ENCODE measurements at regions not wholly inside any gene's neighbourhood (a gene's known extent, or its start where the extent isn't known, plus 50 kb on each side); places are given as distances from the start of the nearest gene placed in this dataset.
A peak's percentile ranks its signal among the peaks of the same experiment; 100 is the strongest.

- no peak overlapping the region for H2AK5ac ChIP-seq (ENCODE audit: low read depth, low read length)
- no peak overlapping the region for H3K27ac ChIP-seq (ENCODE audit: insufficient read depth, low read length)
- dilution Hi-C loops (cut with HindIII; ENCODE audit: low sequenced_read_pairs, unreplicated experiment) = no loop called here
- H4K91ac ChIP-seq (ENCODE audit: insufficient read depth, low read depth, low read length) = no peak overlapping the region
- H3K18ac ChIP-seq (ENCODE audit: low read depth, low read length) = no peak overlapping the region; the same call in 1 of the 2 replicates
- TF ChIP-seq FOS (IDR thresholded peaks at IDR 0.05; ENCODE audit: low read depth, low read length) = no peak
- TF ChIP-seq BHLHE40 (IDR thresholded peaks at IDR 0.05; ENCODE audit: low read depth, low read length) = no peak
- TF ChIP-seq CEBPB (IDR thresholded peaks at IDR 0.05; ENCODE audit: low read depth, low read length) = no peak
- no peak for TF ChIP-seq NFE2L2 (IDR thresholded peaks at IDR 0.05; ENCODE audit: low read depth, low read length)
- no peak for TF ChIP-seq RAD21 (IDR thresholded peaks at IDR 0.05; ENCODE audit: low read length)
- TF ChIP-seq RFX5 (IDR thresholded peaks at IDR 0.05; ENCODE audit: low read depth, low read length) = no peak
- no peak for TF ChIP-seq POLR2A (IDR thresholded peaks at IDR 0.05; ENCODE audit: low read depth, low read length)
- no peak for TF ChIP-seq ELK1 (IDR thresholded peaks at IDR 0.05; ENCODE audit: borderline replicate concordance, low read depth, low read length)
- no peak for TF ChIP-seq CHD1 (IDR thresholded peaks at IDR 0.05; ENCODE audit: low read depth, low read length)
- TF ChIP-seq MAZ (IDR thresholded peaks at IDR 0.05; ENCODE audit: borderline replicate concordance, low read depth, low read length) = no peak
- TF ChIP-seq RCOR1 (IDR thresholded peaks at IDR 0.05; ENCODE audit: insufficient replicate concordance, low read length) = no peak
- H4K20me1 ChIP-seq (ENCODE audit: insufficient read depth, low read length) = no peaks in the 10 kb centered on the region
- H2AFZ ChIP-seq (replicated peaks; ENCODE audit: low read length, poor library complexity) = no peak overlapping the region
- H2BK5ac ChIP-seq (ENCODE audit: low read depth, low read length, poor library complexity, severe bottlenecking) = no peak overlapping the region
- no peak overlapping the region for H2BK120ac ChIP-seq (ENCODE audit: low read depth, low read length)
- BruUV-seq (replicated peaks) = no TSS peak
- no peak overlapping the region for H2AK9ac ChIP-seq (replicated peaks; ENCODE audit: low read depth, low read length, poor library complexity)
- H3K9ac ChIP-seq (ENCODE audit: low read depth, low read length) = no peak overlapping the region
- peaks cover 6% of the 10 kb centered on the region for H3K4me1 ChIP-seq (ENCODE audit: control insufficient read depth, insufficient read depth, low read length)
- H3K14ac ChIP-seq (replicated peaks; ENCODE audit: low read depth, low read length) = no peak overlapping the region
- in situ Hi-C loops (cut with MboI; ENCODE audit: low sequenced_read_pairs) = no loop called here
- no peak overlapping the region for H4K8ac ChIP-seq (ENCODE audit: low read depth in 2 of 2, low read length in 2 of 2)
- no peaks in the 10 kb centered on the region for H3K36me3 ChIP-seq (ENCODE audit: control insufficient read depth, insufficient read depth, low read length)
- WGBS, 2 experiments (ENCODE audit: extremely low coverage in 2 of 2, insufficient read length in 1 of 2) = no CpG with 5 or more reads among the region's 1 CpG
- intact Hi-C loops (cut with micrococcal nuclease) = no loop called here
- H3K23ac ChIP-seq (ENCODE audit: low read depth, low read length) = no peak overlapping the region
- no peaks in the 10 kb centered on the region for H3K79me1 ChIP-seq (ENCODE audit: low read depth in 1 of 2, low read length in 2 of 2)
- DNase-seq (no peak), ATAC-seq (ENCODE audit: low read depth) (peak; percentile 55)
- no peak overlapping the region for H4K5ac ChIP-seq (ENCODE audit: low read depth, low read length)
- no peaks in the 10 kb centered on the region; the same call in 1 of the 2 replicates for H3K27me3 ChIP-seq (ENCODE audit: control insufficient read depth, insufficient read depth, low read length)
- H3K4ac ChIP-seq (ENCODE audit: low read depth, low read length) = no peak overlapping the region
- CTCF ChIA-PET = interaction anchor here (1.1 kb wide), 1 partner anchor 9 kb away, joined by 5 read pairs; no protein-coding TSS in a partner anchor
- POLR2A ChIA-PET (ENCODE audit: unreplicated experiment) = no interaction called here
- no peak overlapping the region for H2BK15ac ChIP-seq (ENCODE audit: low read depth, low read length)
- no peak overlapping the region for H3K4me3 ChIP-seq (ENCODE audit: insufficient read depth, low read depth, low read length)
- no peaks in the 10 kb centered on the region for H3K9me1 ChIP-seq (ENCODE audit: insufficient read depth, low read length)
- no peak overlapping the region for H2BK20ac ChIP-seq (ENCODE audit: low read depth, low read length)
- no peak overlapping the region for H3K4me2 ChIP-seq (ENCODE audit: low read depth, low read length)
- H3K56ac ChIP-seq (ENCODE audit: extremely low read depth, insufficient read depth, low read length) = no peak overlapping the region
- no peaks in the 10 kb centered on the region for H3K9me3 ChIP-seq (ENCODE audit: control insufficient read depth, insufficient read depth, low read length)
Observed at GRCh38 chr20:10902576-10903282, 228.9 kb upstream of the JAG1 start.
